Thoracic aorta (tissue), 2 donors: ENCODE measurements at regions not wholly inside any gene's neighbourhood (a gene's known extent, or its start where the extent isn't known, plus 50 kb on each side); places are given as distances from the start of the nearest gene placed in this dataset.

Source experiments
- ATAC-seq: fragments of 150-250 bp; one replicate; pipeline ENCODE4 v1.8.0; 2017; ENCODE audit warnings: low read depth; ENCODE audit not compliant: insufficient number of reproducible peaks, low FRiP score
- DNase-seq: peaks from one replicate; pipeline ENCODE4 v3.0.0-alpha.2; 2020; ENCODE audit warnings: low spot score
- H3K27ac ChIP-seq, 2 donors: fragments of 200-600 bp; sonication (generic); 1 replicate in 1 of 2; 2 replicates in 1 of 2; pipeline ENCODE4 v1.5.1; 2016; ENCODE audit warnings: mild to moderate bottlenecking in 2 of 2, moderate library complexity in 2 of 2
- H3K27me3 ChIP-seq: fragments of 200-600 bp; sonication (generic); replicated peaks from 2 replicates; pipeline ENCODE4 v1.6.0; 2016; ENCODE audit warnings: mild to moderate bottlenecking; ENCODE audit not compliant: insufficient read depth
- H3K36me3 ChIP-seq: fragments of 200-600 bp; sonication (generic); one replicate; pipeline ENCODE4 v1.5.1; 2016
- H3K4me1 ChIP-seq, 2 donors: fragments of 200-600 bp; sonication (generic); 1 replicate in 1 of 2; 2 replicates in 1 of 2; pipeline versions ENCODE4 v1.5.1 to v1.6.0; 2016; ENCODE audit warnings: low read depth in 2 of 2, mild to moderate bottlenecking in 1 of 2; ENCODE audit not compliant: control insufficient read depth in 1 of 2
- H3K4me3 ChIP-seq: fragments of 200-600 bp; sonication (generic); 2 replicates; pipeline ENCODE4 v1.5.1; 2016; ENCODE audit warnings: mild to moderate bottlenecking
- H3K9me3 ChIP-seq: fragments of 200-600 bp; sonication (generic); 2 replicates; pipeline ENCODE4 v1.5.1; 2016
- TF ChIP-seq, protein P1 (sequence below): fragments of 200-600 bp; sonication (generic); IDR thresholded peaks from one replicate; pipeline ENCODE4 v1.5.1; 2019; ENCODE audit warnings: antibody characterized with exemption

DNA sequence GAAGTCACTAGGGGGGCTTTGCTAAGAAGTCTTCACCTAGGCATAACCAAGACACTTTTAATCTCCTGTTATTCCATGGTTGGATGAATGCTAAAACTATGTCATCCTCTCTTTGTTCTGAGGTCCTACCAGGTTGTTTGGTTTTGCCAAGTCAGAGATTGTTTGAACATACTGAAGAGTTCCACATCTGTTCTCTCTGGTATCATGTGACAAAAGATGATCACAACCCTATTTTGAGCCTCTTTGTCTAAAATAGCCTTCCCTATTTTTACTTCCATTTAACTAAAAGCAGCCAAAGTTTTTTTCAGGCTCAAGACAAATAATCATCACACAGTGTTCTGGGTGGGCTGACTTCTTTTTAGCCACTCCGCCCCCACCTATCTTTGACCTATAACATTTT lies 218.4 kb upstream of the LMCD1 start:
- ATAC-seq (no peak), DNase-seq (no peak)
- H3K4me3 ChIP-seq = no peak overlapping the region
- TF ChIP-seq, protein P1, sequence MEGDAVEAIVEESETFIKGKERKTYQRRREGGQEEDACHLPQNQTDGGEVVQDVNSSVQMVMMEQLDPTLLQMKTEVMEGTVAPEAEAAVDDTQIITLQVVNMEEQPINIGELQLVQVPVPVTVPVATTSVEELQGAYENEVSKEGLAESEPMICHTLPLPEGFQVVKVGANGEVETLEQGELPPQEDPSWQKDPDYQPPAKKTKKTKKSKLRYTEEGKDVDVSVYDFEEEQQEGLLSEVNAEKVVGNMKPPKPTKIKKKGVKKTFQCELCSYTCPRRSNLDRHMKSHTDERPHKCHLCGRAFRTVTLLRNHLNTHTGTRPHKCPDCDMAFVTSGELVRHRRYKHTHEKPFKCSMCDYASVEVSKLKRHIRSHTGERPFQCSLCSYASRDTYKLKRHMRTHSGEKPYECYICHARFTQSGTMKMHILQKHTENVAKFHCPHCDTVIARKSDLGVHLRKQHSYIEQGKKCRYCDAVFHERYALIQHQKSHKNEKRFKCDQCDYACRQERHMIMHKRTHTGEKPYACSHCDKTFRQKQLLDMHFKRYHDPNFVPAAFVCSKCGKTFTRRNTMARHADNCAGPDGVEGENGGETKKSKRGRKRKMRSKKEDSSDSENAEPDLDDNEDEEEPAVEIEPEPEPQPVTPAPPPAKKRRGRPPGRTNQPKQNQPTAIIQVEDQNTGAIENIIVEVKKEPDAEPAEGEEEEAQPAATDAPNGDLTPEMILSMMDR = no peak
- H3K36me3 ChIP-seq = no peaks in the 10 kb centered on the region
- no peak overlapping the region for H3K27ac ChIP-seq
- peaks cover 0 to 12% of the 10 kb centered on the region in 2 donors for H3K4me1 ChIP-seq
- no peaks in the 10 kb centered on the region for H3K9me3 ChIP-seq
- H3K27me3 ChIP-seq = no peaks in the 10 kb centered on the region

DNA sequence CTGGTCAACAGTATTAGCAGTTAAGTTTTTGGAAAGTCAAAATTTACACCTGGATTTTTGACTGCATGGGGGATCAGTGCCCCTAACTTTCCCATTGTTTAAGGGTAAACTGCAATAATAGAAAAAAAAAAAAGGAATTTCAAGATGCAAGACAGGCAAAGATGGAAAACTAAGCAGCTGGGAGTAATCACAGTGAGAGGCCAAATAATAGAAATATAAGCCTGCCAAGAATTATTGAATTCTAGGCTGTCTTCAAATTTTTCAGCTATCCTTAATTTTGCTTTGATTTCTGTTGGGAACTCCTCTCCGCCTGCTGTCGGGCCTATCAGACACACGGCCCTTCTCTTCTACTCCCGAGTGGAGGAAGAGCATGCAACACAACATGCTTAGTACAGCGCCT lies 215.5 kb upstream of the LMCD1 start:
- TF ChIP-seq, protein P1 = no peak
- no peaks in the 10 kb centered on the region for H3K27me3 ChIP-seq
- no peak overlapping the region for H3K27ac ChIP-seq
- ATAC-seq (no peak), DNase-seq (no peak)
- H3K36me3 ChIP-seq = no peaks in the 10 kb centered on the region
- peaks cover 0 to 12% of the 10 kb centered on the region in 2 donors for H3K4me1 ChIP-seq
- no peak overlapping the region for H3K4me3 ChIP-seq
- no peaks in the 10 kb centered on the region for H3K9me3 ChIP-seq

DNA sequence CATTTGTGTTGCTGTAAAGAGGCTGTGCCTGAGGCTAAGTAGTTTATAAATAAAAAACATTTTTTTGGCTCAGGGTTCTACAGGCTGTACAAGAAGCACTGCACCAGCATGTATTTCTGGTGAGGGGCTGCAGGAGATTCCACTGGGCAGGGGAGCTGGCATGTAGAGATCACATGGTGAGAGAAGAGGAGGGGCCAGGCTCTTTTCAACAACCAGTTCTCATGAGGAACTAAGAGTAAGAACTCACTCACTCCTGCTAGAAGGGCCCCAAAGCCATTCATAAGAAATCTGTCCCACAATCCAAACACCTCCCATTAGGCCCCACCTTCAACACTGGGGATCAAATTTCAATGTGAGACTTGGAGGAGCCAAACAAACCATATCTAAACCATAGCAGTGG lies 214.9 kb upstream of the LMCD1 start:
- Histone ChIP-seq H3K27me3 (no peaks in the 10 kb centered on the region), H3K4me1 (peaks cover 0 to 12% of the 10 kb centered on the region in 2 donors), H3K36me3 (no peaks in the 10 kb centered on the region), H3K27ac (no peak overlapping the region), H3K4me3 (no peak overlapping the region), H3K9me3 (no peaks in the 10 kb centered on the region)
- TF ChIP-seq, protein P1 = no peak
- ATAC-seq = no peak
- DNase-seq = no peak

DNA sequence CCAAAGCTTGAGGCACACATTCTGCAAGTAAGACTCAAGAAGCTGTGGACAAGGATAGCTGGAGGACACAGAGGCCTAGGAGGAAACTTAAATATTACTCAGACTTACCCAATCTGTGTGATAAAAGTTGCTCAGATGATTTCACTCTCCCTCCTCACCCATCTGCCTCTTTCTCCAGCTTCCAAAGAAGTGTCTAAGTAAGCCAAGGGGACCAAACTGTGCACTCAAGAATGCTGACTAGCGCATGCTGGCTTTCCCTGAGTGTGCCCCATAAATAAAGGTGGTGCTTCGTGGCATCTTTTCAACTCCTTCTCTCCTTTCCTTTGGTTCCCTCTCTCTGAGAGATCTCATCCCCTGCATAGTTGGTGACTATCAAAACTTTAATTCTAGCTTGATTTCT lies 211.0 kb upstream of the LMCD1 start:
- no peak for DNase-seq
- H3K27me3 ChIP-seq = no peaks in the 10 kb centered on the region
- H3K27ac ChIP-seq = no peak overlapping the region
- no peak overlapping the region for H3K4me3 ChIP-seq
- no peaks in the 10 kb centered on the region for H3K9me3 ChIP-seq
- no peak for ATAC-seq
- TF ChIP-seq, protein P1 = no peak
- H3K4me1 ChIP-seq = peaks cover 3 to 14% of the 10 kb centered on the region in 2 donors
- no peaks in the 10 kb centered on the region for H3K36me3 ChIP-seq

DNA sequence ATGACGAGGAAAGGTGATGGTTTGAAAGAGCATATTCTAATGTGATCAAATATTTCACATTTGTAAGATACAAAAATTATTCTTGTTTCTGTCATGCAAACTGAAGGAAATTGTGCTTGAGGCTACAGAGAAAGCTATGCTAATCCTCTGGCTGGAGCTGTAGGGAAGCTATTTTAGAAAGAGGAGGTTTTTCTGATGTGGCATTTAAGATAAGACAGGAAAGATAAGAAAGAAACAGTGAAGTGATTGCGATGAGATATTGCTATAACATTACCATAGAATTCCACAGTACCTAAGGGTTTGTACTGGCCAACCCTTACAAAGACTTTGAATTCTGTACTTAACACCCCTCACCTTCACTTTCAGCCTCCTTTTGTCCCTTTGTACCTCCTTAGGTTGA lies 205.2 kb upstream of the LMCD1 start:
- no peaks in the 10 kb centered on the region for H3K27me3 ChIP-seq
- H3K4me3 ChIP-seq = no peak overlapping the region
- no peak for DNase-seq
- ATAC-seq = no peak
- TF ChIP-seq, protein P1 = no peak
- no peak overlapping the region for H3K27ac ChIP-seq
- no peaks in the 10 kb centered on the region for H3K9me3 ChIP-seq
- H3K36me3 ChIP-seq = no peaks in the 10 kb centered on the region
- peaks cover 3 to 14% of the 10 kb centered on the region in 2 donors for H3K4me1 ChIP-seq
